ENCODE measurements at regions not wholly inside any gene's neighbourhood (a gene's known extent, or its start where the extent isn't known, plus 50 kb on each side); places are given as distances from the start of the nearest gene placed in this dataset.

- no peak for ATAC-seq (ENCODE audit: low read depth)
- H3K4me3 ChIP-seq (ENCODE audit: severe bottlenecking), result no peak overlapping the region
- H3K27ac ChIP-seq (ENCODE audit: poor library complexity, severe bottlenecking), result no peak overlapping the region
- no peaks in the 10 kb centered on the region for H3K4me1 ChIP-seq (ENCODE audit: insufficient read depth, poor library complexity, severe bottlenecking)
- no peaks in the 10 kb centered on the region for H3K9me3 ChIP-seq (ENCODE audit: severe bottlenecking)
- DNase-seq (ENCODE audit: low spot score), result no peak
- H3K36me3 ChIP-seq (ENCODE audit: low read depth), result no peaks in the 10 kb centered on the region
- no peak for TF ChIP-seq CTCF (IDR thresholded peaks at IDR 0.05; ENCODE audit: poor library complexity, severe bottlenecking)
- no peaks in the 10 kb centered on the region for H3K27me3 ChIP-seq (ENCODE audit: insufficient read depth, poor library complexity, severe bottlenecking)
Measured at GRCh38 chr10:42986633-42987032, 90.2 kb upstream of the RET start.

GRCh38 chr10:42987121-42987541 lies 89.7 kb upstream of the RET start:
- Histone ChIP-seq H3K4me3 (ENCODE audit: severe bottlenecking) (no peak overlapping the region), H3K27ac (ENCODE audit: poor library complexity, severe bottlenecking) (no peak overlapping the region), H3K36me3 (ENCODE audit: low read depth) (no peaks in the 10 kb centered on the region), H3K9me3 (ENCODE audit: severe bottlenecking) (no peaks in the 10 kb centered on the region), H3K27me3 (ENCODE audit: insufficient read depth, poor library complexity, severe bottlenecking) (no peaks in the 10 kb centered on the region), H3K4me1 (ENCODE audit: insufficient read depth, poor library complexity, severe bottlenecking) (no peaks in the 10 kb centered on the region)
- ATAC-seq (ENCODE audit: low read depth) (no peak), DNase-seq (ENCODE audit: low spot score) (no peak)
- no peak for TF ChIP-seq CTCF (IDR thresholded peaks at IDR 0.05; ENCODE audit: poor library complexity, severe bottlenecking)

- Histone ChIP-seq H3K4me3 (ENCODE audit: severe bottlenecking) (no peak overlapping the region), H3K4me1 (ENCODE audit: insufficient read depth, poor library complexity, severe bottlenecking) (no peaks in the 10 kb centered on the region), H3K9me3 (ENCODE audit: severe bottlenecking) (no peaks in the 10 kb centered on the region), H3K27me3 (ENCODE audit: insufficient read depth, poor library complexity, severe bottlenecking) (no peaks in the 10 kb centered on the region), H3K27ac (ENCODE audit: poor library complexity, severe bottlenecking) (no peak overlapping the region), H3K36me3 (ENCODE audit: low read depth) (no peaks in the 10 kb centered on the region)
- no peak for DNase-seq (ENCODE audit: low spot score)
- no peak for TF ChIP-seq CTCF (IDR thresholded peaks at IDR 0.05; ENCODE audit: poor library complexity, severe bottlenecking)
- no peak for ATAC-seq (ENCODE audit: low read depth)
Measured at GRCh38 chr10:42987575-42987974, 89.3 kb upstream of the RET start.

GRCh38 chr10:42988069-42988468 lies 88.8 kb upstream of the RET start:
- DNase-seq (ENCODE audit: low spot score) (no peak), ATAC-seq (ENCODE audit: low read depth) (no peak)
- H3K9me3 ChIP-seq (ENCODE audit: severe bottlenecking), result no peaks in the 10 kb centered on the region
- no peak overlapping the region for H3K4me3 ChIP-seq (ENCODE audit: severe bottlenecking)
- H3K27me3 ChIP-seq (ENCODE audit: insufficient read depth, poor library complexity, severe bottlenecking), result no peaks in the 10 kb centered on the region
- TF ChIP-seq CTCF (IDR thresholded peaks at IDR 0.05; ENCODE audit: poor library complexity, severe bottlenecking), result no peak
- H3K27ac ChIP-seq (ENCODE audit: poor library complexity, severe bottlenecking), result no peak overlapping the region
- H3K36me3 ChIP-seq (ENCODE audit: low read depth), result no peaks in the 10 kb centered on the region
- no peaks in the 10 kb centered on the region for H3K4me1 ChIP-seq (ENCODE audit: insufficient read depth, poor library complexity, severe bottlenecking)

- Histone ChIP-seq H3K4me3 (ENCODE audit: severe bottlenecking) (no peak overlapping the region), H3K36me3 (ENCODE audit: low read depth) (no peaks in the 10 kb centered on the region), H3K27ac (ENCODE audit: poor library complexity, severe bottlenecking) (no peak overlapping the region), H3K9me3 (ENCODE audit: severe bottlenecking) (no peaks in the 10 kb centered on the region), H3K4me1 (ENCODE audit: insufficient read depth, poor library complexity, severe bottlenecking) (no peaks in the 10 kb centered on the region), H3K27me3 (ENCODE audit: insufficient read depth, poor library complexity, severe bottlenecking) (no peaks in the 10 kb centered on the region)
- no peak for ATAC-seq (ENCODE audit: low read depth)
- no peak for TF ChIP-seq CTCF (IDR thresholded peaks at IDR 0.05; ENCODE audit: poor library complexity, severe bottlenecking)
- peak; percentile 53 for DNase-seq (ENCODE audit: low spot score)
Measured at GRCh38 chr10:42988517-42989395, 88.1 kb upstream of the RET start.

All from RWPE2 (cell line).